HG03097 (cell line): ENCODE measurements at regions not wholly inside any gene's neighbourhood (a gene's known extent, or its start where the extent isn't known, plus 50 kb on each side); places are given as distances from the start of the nearest gene placed in this dataset.
"Not testable (repeated sequence)": the region's sequence is repeated elsewhere in the genome, so short reads cannot be mapped to it uniquely, and the experiment has no call there.

Source experiments
- ATAC-seq: cut with Tn5 transposase; IDR thresholded peaks from one replicate; pipeline ENCODE4 v1.9.1; 2021; ENCODE audit not compliant: unreplicated experiment, low FRiP score

GRCh38 chr17:77785312-77785905, 173.1 kb upstream of the TNRC6C start:
- no peak for ATAC-seq

GRCh38 chr17:77786090-77786489, 172.4 kb upstream of the TNRC6C start:
- ATAC-seq, result no peak

DNA sequence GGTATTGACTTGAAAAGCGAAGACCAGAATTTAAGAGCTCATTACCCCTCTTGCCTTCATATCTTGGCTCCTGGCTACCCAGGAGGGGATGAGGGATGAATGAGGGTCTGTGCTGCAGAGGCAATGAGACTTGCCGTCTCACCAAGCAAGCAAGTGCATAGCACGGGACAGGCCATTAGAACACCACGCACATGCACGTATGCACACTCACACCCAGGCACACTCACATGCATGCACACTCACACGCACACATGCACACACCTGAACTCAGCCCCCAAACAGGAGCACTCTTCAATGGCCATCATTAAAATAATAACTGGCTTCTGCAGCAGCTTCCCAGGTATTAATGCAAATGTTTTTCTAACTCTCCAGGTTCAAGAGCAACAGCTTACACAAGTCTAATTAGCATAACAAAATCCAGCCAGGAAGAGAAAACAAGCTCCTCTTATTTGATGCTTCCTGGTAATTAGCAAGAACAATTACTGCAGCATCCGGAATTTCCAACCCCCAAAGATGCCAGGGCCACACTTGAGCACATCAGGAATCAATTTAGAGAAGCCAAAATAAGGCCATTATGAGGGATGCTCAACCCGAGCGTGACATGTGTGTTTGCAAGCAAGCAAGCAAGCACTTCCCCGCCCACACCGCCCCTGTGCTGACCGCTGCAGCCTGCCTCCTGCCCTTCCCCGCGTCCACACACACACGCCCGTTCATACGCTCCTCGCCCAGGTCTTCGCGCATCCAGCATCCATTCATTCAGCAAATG, 171.6 kb upstream of the TNRC6C start:
- ATAC-seq, result no peak

DNA sequence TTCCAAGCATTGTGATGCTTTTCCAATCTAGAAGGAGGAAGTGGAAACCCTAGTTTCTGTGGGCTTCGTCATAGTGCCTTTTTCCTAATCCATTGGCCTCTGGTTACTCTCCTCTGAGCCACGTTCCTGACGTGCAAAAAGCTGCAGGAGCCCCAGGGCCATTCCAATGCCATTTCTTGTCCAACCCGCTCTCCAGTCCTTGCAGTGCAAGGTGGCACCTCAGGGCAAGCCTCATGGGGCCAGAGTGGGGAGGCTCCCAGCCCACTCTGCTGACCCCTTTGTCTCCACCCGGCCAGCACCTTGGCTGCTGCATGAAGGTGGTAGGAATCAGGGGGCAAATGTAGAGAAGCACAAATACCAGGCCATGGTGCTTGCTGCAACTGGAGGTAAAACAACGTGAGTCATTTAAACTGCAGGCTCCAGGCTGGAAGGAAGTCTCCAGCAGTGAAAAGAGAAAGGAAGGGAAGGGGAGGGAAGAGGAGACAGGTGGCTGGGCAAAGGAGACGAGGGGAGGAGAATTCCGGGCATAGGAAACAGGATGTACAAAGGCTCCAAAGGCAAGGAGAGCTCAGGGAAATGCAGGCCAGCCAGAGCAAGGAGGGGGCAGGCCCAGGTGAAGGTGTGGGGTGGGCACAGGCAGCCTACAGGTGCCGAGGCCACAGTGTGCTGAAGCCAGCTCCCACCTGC, 168.2 kb upstream of the TNRC6C start:
- no peak for ATAC-seq

- ATAC-seq, result no peak
These were observed 165.9 kb upstream of the TNRC6C start for GRCh38 chr17:77792626-77793025.

DNA sequence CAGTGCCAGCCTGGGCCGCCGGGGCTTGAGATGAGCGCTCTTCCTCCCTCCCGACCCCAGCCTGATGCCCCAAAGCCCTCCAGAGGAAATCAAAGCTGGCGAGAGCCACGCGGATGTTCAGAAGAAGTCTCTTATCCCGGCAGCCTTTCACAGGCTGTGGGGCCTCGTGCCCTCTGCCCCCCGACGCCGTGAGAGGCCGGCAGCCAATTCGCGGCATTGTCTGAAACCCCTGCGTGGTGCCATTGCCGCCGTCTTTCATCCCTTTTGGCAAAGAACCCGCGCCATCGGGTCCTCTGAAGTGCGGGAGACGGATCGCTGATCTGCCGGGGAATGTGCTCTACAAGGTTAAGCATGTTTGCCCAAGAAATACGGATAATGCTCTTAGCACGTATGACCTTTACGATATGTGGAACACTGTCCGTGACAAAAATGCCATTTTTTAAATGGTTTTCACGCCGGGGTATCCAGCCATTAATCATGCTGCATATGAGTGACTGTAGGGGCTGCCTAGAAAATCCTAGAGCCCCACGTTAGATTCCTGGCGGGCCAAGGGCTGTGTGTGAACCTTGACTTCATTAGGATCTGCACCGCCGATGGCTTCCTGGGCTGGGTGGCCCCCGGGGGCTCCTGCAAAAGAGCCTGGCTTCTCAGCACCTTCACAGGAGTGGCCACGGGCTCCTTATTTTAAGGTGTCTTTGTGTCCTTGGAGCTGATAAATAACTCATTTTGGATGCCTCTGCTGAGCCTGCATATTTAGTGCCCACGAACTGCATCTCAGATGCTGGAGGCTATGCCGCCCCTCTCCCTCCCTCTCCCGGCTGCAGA, 165.1 kb upstream of the TNRC6C start:
- ATAC-seq, result no peak

GRCh38 chr17:77793971-77794235, 164.6 kb upstream of the TNRC6C start:
- no peak for ATAC-seq

DNA sequence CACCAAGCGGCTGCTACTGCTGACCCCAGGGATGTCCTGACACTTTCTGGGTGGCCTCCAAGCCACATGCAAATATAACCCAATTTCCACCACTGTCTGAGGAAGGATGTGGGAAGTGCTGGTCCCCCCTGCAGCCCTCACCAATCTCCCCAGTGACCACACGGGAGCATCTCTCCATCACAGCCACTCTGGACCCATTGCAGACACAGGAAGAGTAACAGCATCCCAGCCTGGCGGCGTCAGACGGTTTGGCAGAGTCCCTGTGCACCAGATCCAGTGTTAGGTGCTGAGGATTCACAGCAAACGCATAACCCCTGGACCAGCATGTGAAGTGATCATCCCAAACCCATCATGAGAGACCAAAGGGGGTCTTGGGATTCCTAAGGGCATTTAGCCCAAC, 163.7 kb upstream of the TNRC6C start:
- ATAC-seq, result no peak

DNA sequence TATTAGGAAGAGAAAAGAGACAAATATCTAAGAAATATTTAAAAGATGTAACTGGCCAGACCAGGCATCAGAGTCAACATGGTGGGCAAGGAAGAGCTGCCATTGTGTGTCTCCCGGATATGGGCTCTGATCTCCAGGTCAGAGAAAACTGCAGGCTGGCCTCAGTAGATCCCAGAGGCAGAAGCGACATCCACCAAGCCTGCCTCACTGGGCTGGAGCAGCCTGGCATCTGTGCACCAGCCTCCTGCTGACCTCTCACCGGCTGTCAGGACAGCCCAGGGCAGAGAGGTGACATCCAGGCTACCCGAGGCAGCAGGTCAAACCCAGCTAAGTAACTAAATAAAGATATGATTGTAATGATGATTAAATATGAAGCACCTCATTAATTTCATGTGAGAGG, 162.8 kb upstream of the TNRC6C start:
- no peak for ATAC-seq

GRCh38 chr17:77796176-77796860, 162.2 kb upstream of the TNRC6C start:
- no peak for ATAC-seq

- no peak for ATAC-seq
These were observed 160.5 kb upstream of the TNRC6C start for GRCh38 chr17:77798031-77798430.

DNA sequence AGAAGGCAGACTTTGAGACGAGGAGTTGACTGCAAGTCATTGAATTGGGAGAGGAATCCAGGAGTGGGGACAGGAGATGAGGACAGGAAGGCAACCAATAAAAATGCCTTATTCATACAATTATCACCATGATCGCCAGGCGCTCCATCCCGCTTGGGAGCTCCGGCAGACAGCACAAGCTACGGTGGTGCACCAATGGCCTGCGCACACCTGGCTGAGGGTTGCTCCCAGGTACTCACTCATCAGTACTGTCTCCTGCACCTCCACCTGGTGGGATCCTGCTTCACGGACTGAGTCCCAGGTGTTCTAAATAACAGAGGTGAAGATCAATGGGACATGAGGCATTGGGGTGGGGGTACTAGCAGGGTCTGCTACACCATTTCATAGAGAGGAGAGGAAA, 160.0 kb upstream of the TNRC6C start:
- no peak for ATAC-seq

- no peak for ATAC-seq
These were observed 157.7 kb upstream of the TNRC6C start for GRCh38 chr17:77800816-77801215.

DNA sequence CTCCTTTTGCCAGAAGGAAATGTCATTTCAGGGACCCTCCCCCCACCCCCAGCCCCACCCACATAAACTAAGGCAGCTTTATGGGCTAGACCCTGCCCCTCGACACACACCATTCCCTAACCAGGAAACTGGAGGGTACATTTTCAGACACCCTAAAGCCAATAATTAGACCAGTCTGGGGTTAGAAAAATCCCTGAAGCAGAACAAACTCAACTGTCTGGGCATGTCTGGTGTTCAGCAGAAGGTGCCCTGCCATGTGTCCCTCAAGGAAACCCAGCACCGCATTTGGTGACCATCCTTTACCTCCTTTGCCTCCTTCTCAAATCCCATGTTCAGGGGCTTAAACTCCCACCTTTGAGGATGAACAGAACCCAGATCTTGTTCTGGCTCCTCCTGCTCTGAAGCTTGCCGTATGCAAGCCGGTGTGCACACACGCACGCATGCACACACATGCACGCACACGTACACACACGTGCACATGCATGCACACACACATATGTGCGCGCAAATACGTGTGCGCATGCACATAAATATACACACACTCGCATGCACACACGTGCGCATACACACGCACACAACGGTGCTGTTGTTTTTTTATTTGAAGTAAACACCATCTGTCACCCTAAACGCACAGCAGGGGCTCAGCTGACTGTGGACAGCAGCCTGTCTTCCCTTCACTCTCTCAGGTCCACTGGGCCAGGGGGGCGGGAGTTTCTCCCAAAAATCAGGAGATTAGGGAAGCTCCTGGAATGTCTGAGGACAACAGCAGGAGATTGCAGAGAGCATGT, 156.8 kb upstream of the TNRC6C start:
- ATAC-seq, result no peak

DNA sequence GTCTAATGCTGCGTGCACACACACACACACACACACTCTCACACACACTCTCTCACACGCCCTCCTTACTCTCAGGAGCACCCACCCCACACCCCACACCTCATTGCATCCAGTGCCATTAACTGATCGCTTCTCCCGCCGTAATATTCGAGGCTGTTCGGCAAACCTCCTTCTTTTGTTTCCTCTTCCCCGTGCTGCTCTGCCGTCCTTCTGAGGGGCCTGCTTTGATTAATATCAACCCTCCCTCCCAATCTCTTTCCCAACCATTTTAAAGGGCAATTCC, 156.2 kb upstream of the TNRC6C start:
- no peak for ATAC-seq

DNA sequence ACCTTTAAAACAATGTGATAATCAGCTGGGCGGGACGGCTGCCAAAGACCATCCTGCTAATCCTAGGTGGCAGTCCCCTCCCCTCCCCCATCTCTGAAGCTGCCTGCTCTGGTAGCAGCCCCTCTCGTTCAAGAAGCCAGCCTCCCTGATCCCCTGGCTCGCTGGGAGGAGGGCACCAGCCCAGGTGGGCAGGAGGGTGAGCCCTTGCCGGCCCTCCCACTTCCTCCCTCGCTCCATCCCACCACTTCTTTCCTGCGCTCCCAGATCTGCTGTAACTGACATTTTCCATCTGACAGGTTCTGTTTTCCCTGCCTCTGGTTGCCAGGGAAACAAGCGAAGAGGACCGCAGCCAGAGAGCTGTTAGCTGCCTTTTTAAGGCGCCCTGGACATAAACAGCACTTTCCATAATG, 155.7 kb upstream of the TNRC6C start:
- ATAC-seq, result no peak

GRCh38 chr17:77803726-77804125, 154.8 kb upstream of the TNRC6C start:
- no peak for ATAC-seq

DNA sequence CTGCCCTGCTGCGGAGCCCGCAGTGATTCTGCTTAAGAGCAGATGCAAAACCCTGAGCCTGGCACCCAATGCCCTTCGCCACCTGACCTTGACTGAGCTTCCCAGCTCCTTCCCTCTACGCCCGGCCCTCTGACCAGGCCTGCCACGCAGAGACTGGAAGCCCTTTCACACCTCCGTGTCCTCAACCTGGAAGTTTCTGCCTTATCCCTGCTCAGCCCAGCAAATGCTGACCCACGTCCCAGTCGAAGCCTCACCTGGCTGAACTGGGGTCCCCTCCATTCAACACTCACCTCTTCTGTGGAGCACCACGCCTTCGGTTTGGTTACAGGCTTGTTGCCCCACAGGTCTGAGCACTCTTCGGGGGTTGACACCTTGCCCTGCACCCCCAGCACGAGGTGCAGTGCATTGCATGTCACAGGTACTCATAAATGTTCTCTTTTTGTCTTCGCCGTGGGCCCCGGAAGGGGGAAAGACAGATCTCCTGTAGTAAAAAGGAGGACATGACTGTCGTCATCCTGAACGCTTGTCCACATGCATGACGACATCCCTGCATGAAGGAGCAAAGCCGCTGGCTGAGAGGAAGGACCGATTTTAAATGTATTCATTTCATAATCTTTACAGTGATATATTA, 153.6 kb upstream of the TNRC6C start:
- ATAC-seq, result no peak

GRCh38 chr17:77805970-77806369, 152.5 kb upstream of the TNRC6C start:
- not testable (repeated sequence) for ATAC-seq
